Stomach smooth muscle (tissue), 2 donors: ENCODE measurements at regions not wholly inside any gene's neighbourhood (a gene's known extent, or its start where the extent isn't known, plus 50 kb on each side); places are given as distances from the start of the nearest gene placed in this dataset.

Experiments
- H3K27ac ChIP-seq: one replicate; pipeline ENCODE4 v1.7.0; 2013; ENCODE audit warnings: mild to moderate bottlenecking, low read length, inconsistent platforms
- H3K27me3 ChIP-seq, 2 donors: one replicate each; pipeline ENCODE4 v1.7.0; 2013; ENCODE audit warnings: low read length in 2 of 2; ENCODE audit not compliant: insufficient read depth in 2 of 2, control insufficient read depth in 1 of 2
- H3K36me3 ChIP-seq, 2 donors: one replicate each; pipeline ENCODE4 v1.7.0; 2013; ENCODE audit warnings: low read length in 2 of 2; ENCODE audit not compliant: control insufficient read depth in 2 of 2, insufficient read depth in 2 of 2
- H3K4me1 ChIP-seq: one replicate; pipeline ENCODE4 v1.7.0; 2013; ENCODE audit warnings: low read length; ENCODE audit not compliant: control insufficient read depth, insufficient read depth
- H3K4me3 ChIP-seq, 2 donors: one replicate each; pipeline ENCODE4 v1.7.0; 2013; ENCODE audit warnings: low read length in 2 of 2
- H3K9ac ChIP-seq, 2 donors: one replicate each; pipeline ENCODE4 v1.7.0; 2013; ENCODE audit warnings: low read length in 2 of 2, mild to moderate bottlenecking in 1 of 2
- H3K9me3 ChIP-seq, 2 donors: one replicate each; pipeline ENCODE4 v1.7.0; 2013; ENCODE audit warnings: low read length in 2 of 2; ENCODE audit not compliant: control insufficient read depth in 2 of 2
- donor health status: healthy.
- donor health status: Pancreatic carcinoma.

GRCh38 chr6:51339728-51340127, 521.1 kb downstream of the TFAP2B start:
- Histone ChIP-seq H3K9me3 (no peaks in the 10 kb centered on the region), H3K27ac (no peak overlapping the region), H3K4me3 (no peak overlapping the region), H3K27me3 (no peaks in the 10 kb centered on the region), H3K36me3 (no peaks in the 10 kb centered on the region), H3K9ac (no peak overlapping the region), H3K4me1 (no peaks in the 10 kb centered on the region)

GRCh38 chr6:51342393-51342792, 523.7 kb downstream of the TFAP2B start:
- Histone ChIP-seq H3K27ac (no peak overlapping the region), H3K9ac (no peak overlapping the region), H3K27me3 (no peaks in the 10 kb centered on the region), H3K4me1 (no peaks in the 10 kb centered on the region), H3K9me3 (no peaks in the 10 kb centered on the region), H3K4me3 (no peak overlapping the region), H3K36me3 (no peaks in the 10 kb centered on the region)

GRCh38 chr6:51349857-51350256, 531.2 kb downstream of the TFAP2B start:
- Histone ChIP-seq H3K27me3 (no peaks in the 10 kb centered on the region), H3K4me1 (no peaks in the 10 kb centered on the region), H3K4me3 (no peak overlapping the region), H3K27ac (no peak overlapping the region), H3K36me3 (no peaks in the 10 kb centered on the region), H3K9ac (no peak overlapping the region), H3K9me3 (no peaks in the 10 kb centered on the region)

- no peak overlapping the region for H3K27ac ChIP-seq
- H3K9me3 ChIP-seq = no peaks in the 10 kb centered on the region
- H3K27me3 ChIP-seq = no peaks in the 10 kb centered on the region
- no peak overlapping the region for H3K4me3 ChIP-seq
- no peaks in the 10 kb centered on the region for H3K36me3 ChIP-seq
- no peak overlapping the region for H3K9ac ChIP-seq
- H3K4me1 ChIP-seq = no peaks in the 10 kb centered on the region
These were observed 531.7 kb downstream of the TFAP2B start for GRCh38 chr6:51350308-51350904.

GRCh38 chr6:51352506-51353029, 533.9 kb downstream of the TFAP2B start:
- Histone ChIP-seq H3K9me3 (no peaks in the 10 kb centered on the region), H3K27me3 (no peaks in the 10 kb centered on the region), H3K4me1 (no peaks in the 10 kb centered on the region), H3K9ac (no peak overlapping the region), H3K36me3 (no peaks in the 10 kb centered on the region), H3K27ac (no peak overlapping the region), H3K4me3 (no peak overlapping the region)

- H3K4me3 ChIP-seq = no peak overlapping the region
- no peak overlapping the region for H3K9ac ChIP-seq
- H3K27ac ChIP-seq = no peak overlapping the region
- no peaks in the 10 kb centered on the region for H3K27me3 ChIP-seq
- H3K9me3 ChIP-seq = no peaks in the 10 kb centered on the region
- no peaks in the 10 kb centered on the region for H3K36me3 ChIP-seq
- no peaks in the 10 kb centered on the region for H3K4me1 ChIP-seq
These were observed 541.6 kb downstream of the TFAP2B start for GRCh38 chr6:51360287-51360686.

- H3K4me1 ChIP-seq = no peaks in the 10 kb centered on the region
- H3K27ac ChIP-seq = no peak overlapping the region
- no peak overlapping the region for H3K9ac ChIP-seq
- no peaks in the 10 kb centered on the region for H3K27me3 ChIP-seq
- H3K9me3 ChIP-seq = no peaks in the 10 kb centered on the region
- H3K36me3 ChIP-seq = no peaks in the 10 kb centered on the region
- no peak overlapping the region for H3K4me3 ChIP-seq
These were observed 546.9 kb downstream of the TFAP2B start for GRCh38 chr6:51365566-51365965.

GRCh38 chr6:51369485-51369884, 550.8 kb downstream of the TFAP2B start:
- Histone ChIP-seq H3K36me3 (no peaks in the 10 kb centered on the region), H3K27ac (no peak overlapping the region), H3K9ac (no peak overlapping the region), H3K27me3 (no peaks in the 10 kb centered on the region), H3K4me3 (no peak overlapping the region), H3K4me1 (no peaks in the 10 kb centered on the region), H3K9me3 (no peaks in the 10 kb centered on the region)

- Histone ChIP-seq H3K4me1 (no peaks in the 10 kb centered on the region), H3K4me3 (no peak overlapping the region), H3K27me3 (no peaks in the 10 kb centered on the region), H3K9me3 (peaks cover 0 to 4% of the 10 kb centered on the region in 2 donors), H3K27ac (no peak overlapping the region), H3K36me3 (no peaks in the 10 kb centered on the region), H3K9ac (no peak overlapping the region)
These were observed 564.2 kb downstream of the TFAP2B start for GRCh38 chr6:51382847-51383246.

- H3K9me3 ChIP-seq = peaks cover 0 to 4% of the 10 kb centered on the region in 2 donors
- H3K4me3 ChIP-seq = no peak overlapping the region
- H3K27me3 ChIP-seq = no peaks in the 10 kb centered on the region
- no peak overlapping the region for H3K27ac ChIP-seq
- H3K36me3 ChIP-seq = no peaks in the 10 kb centered on the region
- H3K9ac ChIP-seq = no peak overlapping the region
- H3K4me1 ChIP-seq = no peaks in the 10 kb centered on the region
These were observed 566.1 kb downstream of the TFAP2B start for GRCh38 chr6:51384736-51385135.

GRCh38 chr6:51386347-51386836, 567.7 kb downstream of the TFAP2B start:
- Histone ChIP-seq H3K4me3 (no peak overlapping the region), H3K27me3 (no peaks in the 10 kb centered on the region), H3K9me3 (peaks cover 0 to 4% of the 10 kb centered on the region in 2 donors), H3K4me1 (no peaks in the 10 kb centered on the region), H3K27ac (no peak overlapping the region), H3K9ac (no peak overlapping the region), H3K36me3 (no peaks in the 10 kb centered on the region)
